Neutrophil (primary cell): ENCODE measurements at regions not wholly inside any gene's neighbourhood (a gene's known extent, or its start where the extent isn't known, plus 50 kb on each side); places are given as distances from the start of the nearest gene placed in this dataset.

Experiments
- H3K27ac ChIP-seq: fragments of 200-600 bp; sonication (generic); 2 replicates; pipeline ENCODE4 v1.5.1; 2016; ENCODE audit warnings: mild to moderate bottlenecking, moderate library complexity
- H3K27me3 ChIP-seq: fragments of 200-600 bp; sonication (generic); 2 replicates; pipeline ENCODE4 v1.6.0; 2016; ENCODE audit warnings: mild to moderate bottlenecking
- H3K36me3 ChIP-seq: fragments of 200-600 bp; sonication (generic); 2 replicates; pipeline ENCODE4 v1.5.1; 2017
- H3K4me1 ChIP-seq, 2 experiments: fragments of 200-600 bp in 1 of 2; sonication (generic) in 1 of 2; 1 replicate in 1 of 2; 2 replicates in 1 of 2; pipeline versions ENCODE4 v1.5.1 to v1.6.1; 2013 to 2016; ENCODE audit warnings: low read depth in 1 of 2, low read length in 1 of 2, mild to moderate bottlenecking in 1 of 2, moderate library complexity in 1 of 2; ENCODE audit not compliant: control insufficient read depth in 1 of 2, insufficient read depth in 1 of 2
- H3K4me3 ChIP-seq, 2 experiments: fragments of 200-600 bp in 1 of 2; sonication (generic) in 1 of 2; 1 replicate in 1 of 2; 2 replicates in 1 of 2; pipeline ENCODE4 v1.5.1; 2013 to 2016; ENCODE audit warnings: low read depth in 1 of 2, low read length in 1 of 2, mild to moderate bottlenecking in 1 of 2, moderate library complexity in 1 of 2
- H3K9me3 ChIP-seq: fragments of 200-600 bp; sonication (generic); 2 replicates; pipeline ENCODE4 v1.5.1; 2016
- TF ChIP-seq, protein P1 (sequence below): fragments of 200-600 bp; sonication (generic); IDR thresholded peaks from 2 replicates; pipeline ENCODE4 v1.5.1; 2016; ENCODE audit warnings: antibody characterized with exemption

DNA sequence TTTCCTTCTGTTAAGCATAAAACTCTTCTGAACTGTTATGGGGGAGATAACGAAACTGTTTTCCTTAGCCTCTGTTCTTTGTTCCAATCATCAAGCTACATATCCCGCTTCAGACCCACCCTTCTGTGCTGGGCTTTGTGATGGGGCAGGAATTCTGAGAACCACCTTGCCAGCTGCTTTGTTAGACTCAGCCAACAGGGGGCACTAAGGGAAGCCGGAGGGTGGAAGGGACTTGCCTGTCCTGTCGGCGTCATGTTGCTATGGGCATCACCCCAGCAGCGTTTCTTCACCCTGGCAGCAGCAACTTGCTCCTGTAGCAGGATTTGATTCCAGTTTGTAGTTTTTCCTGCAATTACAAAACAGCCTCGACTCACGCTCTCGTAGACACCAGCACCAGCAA is 169.1 kb downstream of the CAAP1 start:
- no peak overlapping the region for H3K4me3 ChIP-seq
- TF ChIP-seq, protein P1, sequence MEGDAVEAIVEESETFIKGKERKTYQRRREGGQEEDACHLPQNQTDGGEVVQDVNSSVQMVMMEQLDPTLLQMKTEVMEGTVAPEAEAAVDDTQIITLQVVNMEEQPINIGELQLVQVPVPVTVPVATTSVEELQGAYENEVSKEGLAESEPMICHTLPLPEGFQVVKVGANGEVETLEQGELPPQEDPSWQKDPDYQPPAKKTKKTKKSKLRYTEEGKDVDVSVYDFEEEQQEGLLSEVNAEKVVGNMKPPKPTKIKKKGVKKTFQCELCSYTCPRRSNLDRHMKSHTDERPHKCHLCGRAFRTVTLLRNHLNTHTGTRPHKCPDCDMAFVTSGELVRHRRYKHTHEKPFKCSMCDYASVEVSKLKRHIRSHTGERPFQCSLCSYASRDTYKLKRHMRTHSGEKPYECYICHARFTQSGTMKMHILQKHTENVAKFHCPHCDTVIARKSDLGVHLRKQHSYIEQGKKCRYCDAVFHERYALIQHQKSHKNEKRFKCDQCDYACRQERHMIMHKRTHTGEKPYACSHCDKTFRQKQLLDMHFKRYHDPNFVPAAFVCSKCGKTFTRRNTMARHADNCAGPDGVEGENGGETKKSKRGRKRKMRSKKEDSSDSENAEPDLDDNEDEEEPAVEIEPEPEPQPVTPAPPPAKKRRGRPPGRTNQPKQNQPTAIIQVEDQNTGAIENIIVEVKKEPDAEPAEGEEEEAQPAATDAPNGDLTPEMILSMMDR: no peak
- no peaks in the 10 kb centered on the region for H3K9me3 ChIP-seq
- H3K27me3 ChIP-seq: peaks cover 32% of the 10 kb centered on the region
- no peaks in the 10 kb centered on the region for H3K36me3 ChIP-seq
- no peak overlapping the region for H3K27ac ChIP-seq
- H3K4me1 ChIP-seq: no peaks in the 10 kb centered on the region

DNA sequence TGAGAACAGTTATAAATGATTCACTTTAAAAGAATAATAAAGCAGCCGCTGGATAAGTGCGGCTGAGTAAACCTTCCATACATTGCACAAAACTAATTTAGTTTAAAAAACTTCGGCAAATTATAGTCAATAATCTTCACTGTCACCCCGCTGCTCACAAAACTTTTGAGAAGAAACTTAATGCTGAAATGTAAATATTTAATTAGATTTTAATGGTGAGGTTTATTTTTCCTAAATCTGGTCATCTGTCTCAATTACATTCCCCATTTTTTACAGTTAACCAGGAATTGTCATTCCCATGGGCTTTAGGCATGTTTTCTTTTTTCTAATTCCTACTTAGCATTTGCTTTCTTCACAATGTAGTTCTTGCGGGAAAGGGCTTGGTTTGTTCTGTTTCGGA is 169.8 kb downstream of the CAAP1 start:
- Histone ChIP-seq H3K4me3 (no peak overlapping the region), H3K36me3 (no peaks in the 10 kb centered on the region), H3K27ac (no peak overlapping the region), H3K4me1 (no peaks in the 10 kb centered on the region), H3K9me3 (no peaks in the 10 kb centered on the region), H3K27me3 (peaks cover 32% of the 10 kb centered on the region)
- TF ChIP-seq, protein P1: no peak

DNA sequence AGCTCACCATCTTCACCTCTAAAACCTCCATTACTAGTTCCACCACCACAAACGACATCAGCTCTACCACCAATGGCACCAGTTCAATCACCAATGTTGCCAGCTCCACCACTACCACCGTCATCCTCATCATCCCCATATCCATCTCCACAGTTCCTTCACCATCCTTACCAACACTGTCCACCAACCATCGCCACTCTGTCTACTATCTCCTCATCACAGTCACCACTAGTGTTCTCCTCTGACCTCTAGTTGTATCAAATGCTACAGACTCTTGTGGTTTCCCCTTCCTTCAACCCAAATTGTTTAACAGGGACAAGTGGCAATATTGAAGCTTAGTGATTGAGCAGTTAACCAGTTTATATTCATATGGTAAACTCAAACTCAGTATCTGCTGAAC is 182.6 kb downstream of the CAAP1 start:
- TF ChIP-seq, protein P1: no peak
- H3K27ac ChIP-seq: no peak overlapping the region
- no peaks in the 10 kb centered on the region for H3K9me3 ChIP-seq
- H3K4me1 ChIP-seq: no peaks in the 10 kb centered on the region
- H3K36me3 ChIP-seq: no peaks in the 10 kb centered on the region
- H3K27me3 ChIP-seq: no peaks in the 10 kb centered on the region
- H3K4me3 ChIP-seq: no peak overlapping the region

DNA sequence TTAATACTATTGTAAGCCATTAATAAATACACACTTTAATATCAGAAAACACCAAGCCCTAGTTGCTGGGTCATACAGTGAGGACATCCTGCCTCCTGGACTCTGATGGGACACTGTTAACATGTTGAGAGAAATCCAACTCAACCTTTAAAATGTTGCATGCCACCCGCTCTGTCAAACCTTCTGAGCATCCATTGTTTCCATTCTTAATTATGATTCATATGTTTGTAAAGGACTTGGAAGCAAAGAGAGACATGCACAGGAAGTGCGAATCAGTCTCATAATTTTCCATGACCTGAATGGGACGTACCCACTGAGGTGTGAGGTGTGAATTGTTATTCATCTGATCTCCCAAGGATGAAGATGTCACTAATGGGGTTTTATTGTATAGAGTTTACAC is 186.4 kb downstream of the CAAP1 start:
- Histone ChIP-seq H3K4me1 (no peaks in the 10 kb centered on the region), H3K27ac (no peak overlapping the region), H3K9me3 (no peaks in the 10 kb centered on the region), H3K36me3 (no peaks in the 10 kb centered on the region), H3K4me3 (no peak overlapping the region), H3K27me3 (no peaks in the 10 kb centered on the region)
- TF ChIP-seq, protein P1: no peak

DNA sequence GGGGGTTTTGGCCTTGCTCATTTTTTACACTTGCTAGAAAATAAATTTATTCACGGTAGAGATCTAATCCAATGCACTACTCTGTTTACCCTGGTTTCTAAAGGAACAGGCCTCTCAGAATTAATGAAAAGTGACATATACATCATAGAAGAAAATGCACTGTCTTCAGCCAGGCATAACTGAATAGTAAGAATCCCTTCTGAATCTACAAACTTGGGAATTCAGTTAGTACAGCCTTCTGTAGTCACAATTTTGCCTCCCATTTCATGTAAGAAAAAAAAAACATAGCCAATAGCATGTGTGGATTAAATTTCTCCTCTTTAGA is 197.3 kb downstream of the CAAP1 start:
- H3K27me3 ChIP-seq: no peaks in the 10 kb centered on the region
- no peak overlapping the region for H3K4me3 ChIP-seq
- no peak overlapping the region for H3K27ac ChIP-seq
- H3K9me3 ChIP-seq: no peaks in the 10 kb centered on the region
- H3K4me1 ChIP-seq: no peaks in the 10 kb centered on the region
- TF ChIP-seq, protein P1: no peak
- no peaks in the 10 kb centered on the region for H3K36me3 ChIP-seq
